Subcutaneous abdominal adipose tissue (tissue), 5 donors: ENCODE measurements at regions not wholly inside any gene's neighbourhood (a gene's known extent, or its start where the extent isn't known, plus 50 kb on each side); places are given as distances from the start of the nearest gene placed in this dataset.

Experiments used
- H3K27ac ChIP-seq: one replicate; pipeline ENCODE4 v1.7.0; 2013; ENCODE audit warnings: low read depth, mild to moderate bottlenecking, inconsistent platforms, low read length, moderate library complexity
- H3K27me3 ChIP-seq, 5 donors: one replicate each; pipeline ENCODE4 v1.7.0; 2013; ENCODE audit warnings: low read length in 5 of 5, inconsistent platforms in 1 of 5; ENCODE audit not compliant: control insufficient read depth in 5 of 5, insufficient read depth in 4 of 5
- H3K36me3 ChIP-seq, 5 donors: one replicate each; pipeline ENCODE4 v1.7.0; 2013; ENCODE audit warnings: low read length in 5 of 5; ENCODE audit not compliant: control insufficient read depth in 5 of 5, insufficient read depth in 5 of 5
- H3K4me1 ChIP-seq, 5 donors: one replicate each; pipeline ENCODE4 v1.7.0; 2013; ENCODE audit warnings: low read length in 5 of 5, mild to moderate bottlenecking in 3 of 5, moderate library complexity in 1 of 5; ENCODE audit not compliant: control insufficient read depth in 5 of 5, insufficient read depth in 5 of 5
- H3K4me3 ChIP-seq, 5 donors: one replicate each; pipeline ENCODE4 v1.7.0; 2013; ENCODE audit warnings: low read length in 5 of 5, low read depth in 1 of 5
- H3K9ac ChIP-seq, 5 donors: one replicate each; pipeline ENCODE4 v1.7.0; 2013; ENCODE audit warnings: low read length in 5 of 5, mild to moderate bottlenecking in 4 of 5, moderate library complexity in 3 of 5
- H3K9me3 ChIP-seq, 5 donors: one replicate each; pipeline ENCODE4 v1.7.0; 2013; ENCODE audit warnings: low read length in 5 of 5; ENCODE audit not compliant: control insufficient read depth in 5 of 5
- donor health status: healthy.
- donor health status: healthy.
- donor health status: healthy.
- donor health status: healthy.
- donor health status: healthy.

DNA sequence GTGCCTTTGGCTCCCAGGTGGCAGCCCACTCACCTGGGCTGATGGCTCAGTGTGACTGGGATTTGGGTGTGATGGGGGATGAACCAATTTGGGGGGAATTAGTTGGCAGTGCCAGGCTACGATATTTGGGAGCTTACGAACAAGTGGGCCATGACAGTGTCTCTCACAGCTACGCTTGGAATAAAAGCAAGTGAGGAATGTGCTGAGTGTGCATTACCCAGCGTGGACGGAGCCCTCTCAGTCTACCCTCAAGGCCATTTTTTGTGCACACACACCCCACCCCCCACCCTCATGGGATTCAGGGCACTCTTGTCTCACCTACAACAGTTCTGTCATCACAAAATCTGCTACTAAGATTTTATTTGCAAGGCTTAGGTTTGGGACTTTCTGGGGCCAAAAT is 329.1 kb downstream of the NDFIP2 start:
- no peaks in the 10 kb centered on the region for H3K27me3 ChIP-seq
- H3K36me3 ChIP-seq = no peaks in the 10 kb centered on the region
- peaks cover 0 to 4% (median 0%) of the 10 kb centered on the region in 5 donors for H3K4me1 ChIP-seq
- no peak overlapping the region for H3K4me3 ChIP-seq
- H3K9ac ChIP-seq = no peak overlapping the region
- no peaks in the 10 kb centered on the region for H3K9me3 ChIP-seq
- H3K27ac ChIP-seq = no peak overlapping the region

DNA sequence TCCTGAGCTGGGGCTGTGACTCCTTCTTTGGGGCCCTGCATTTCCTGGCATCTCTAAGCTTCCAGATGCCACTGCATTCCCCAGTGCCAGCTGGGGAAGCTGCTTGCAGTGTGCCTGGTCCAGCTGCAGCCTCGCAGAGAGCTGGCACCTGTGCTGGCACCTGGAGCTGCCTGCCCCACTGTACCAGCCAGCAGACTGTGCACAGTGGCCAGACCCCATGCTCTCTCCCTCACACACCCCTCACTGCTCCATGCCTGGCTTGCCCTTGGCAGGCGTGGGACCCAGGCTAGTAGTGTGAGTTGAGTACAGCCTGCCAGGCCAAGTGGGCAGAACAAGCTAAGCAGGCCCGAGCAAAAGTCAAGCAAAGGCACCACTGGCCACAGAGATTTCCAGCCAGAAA is 327.5 kb downstream of the NDFIP2 start:
- no peak overlapping the region for H3K4me3 ChIP-seq
- H3K9me3 ChIP-seq = no peaks in the 10 kb centered on the region
- no peak overlapping the region for H3K9ac ChIP-seq
- H3K27ac ChIP-seq = no peak overlapping the region
- H3K27me3 ChIP-seq = no peaks in the 10 kb centered on the region
- H3K4me1 ChIP-seq = peaks cover 0 to 4% (median 0%) of the 10 kb centered on the region in 5 donors
- H3K36me3 ChIP-seq = no peaks in the 10 kb centered on the region

DNA sequence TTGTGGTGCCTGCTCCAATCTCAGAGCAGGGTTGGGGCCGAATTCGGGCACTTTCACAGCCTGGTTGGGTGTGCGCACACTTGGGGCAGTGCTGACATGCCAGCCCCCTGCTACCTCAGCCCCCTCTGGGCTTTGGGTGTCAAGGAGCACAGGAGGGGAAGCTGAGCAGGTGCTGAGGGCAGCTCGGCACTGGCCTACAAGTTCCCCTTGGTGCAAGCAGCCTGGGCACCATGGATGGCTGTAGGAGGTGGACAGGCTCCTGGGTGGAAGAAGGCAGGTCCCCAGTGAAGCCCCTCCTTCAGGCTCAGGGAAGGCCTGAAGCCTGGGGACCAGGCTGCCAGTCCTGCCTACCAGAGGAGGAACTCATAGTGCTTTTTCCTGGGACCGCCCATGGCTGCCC is 326.6 kb downstream of the NDFIP2 start:
- no peaks in the 10 kb centered on the region for H3K36me3 ChIP-seq
- peaks cover 0 to 4% (median 0%) of the 10 kb centered on the region in 5 donors for H3K4me1 ChIP-seq
- no peaks in the 10 kb centered on the region for H3K9me3 ChIP-seq
- no peak overlapping the region for H3K27ac ChIP-seq
- H3K9ac ChIP-seq = no peak overlapping the region
- no peaks in the 10 kb centered on the region for H3K27me3 ChIP-seq
- no peak overlapping the region for H3K4me3 ChIP-seq

DNA sequence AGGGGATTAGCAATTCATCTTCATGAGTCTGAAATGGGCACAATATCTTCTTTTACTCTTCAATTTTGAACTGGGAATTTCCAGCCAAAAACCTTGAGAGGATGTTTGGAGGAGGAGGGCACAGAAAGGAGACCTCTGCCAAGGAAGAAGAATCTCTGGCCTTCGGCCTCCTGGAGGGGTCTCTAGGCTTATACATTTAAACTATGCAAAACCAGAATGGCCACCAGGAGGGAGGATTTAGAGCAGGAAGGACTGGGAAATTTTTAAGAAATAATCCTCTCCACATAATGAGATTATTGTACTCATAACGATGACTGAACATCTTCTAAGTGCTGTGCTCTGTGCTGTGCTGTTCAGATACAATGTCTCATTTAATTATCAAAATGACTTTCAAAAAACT is 325.9 kb downstream of the NDFIP2 start:
- Histone ChIP-seq H3K36me3 (no peaks in the 10 kb centered on the region), H3K9me3 (no peaks in the 10 kb centered on the region), H3K4me1 (peaks cover 0 to 5% (median 0%) of the 10 kb centered on the region in 5 donors), H3K4me3 (no peak overlapping the region), H3K27me3 (no peaks in the 10 kb centered on the region), H3K9ac (no peak overlapping the region), H3K27ac (no peak overlapping the region)

DNA sequence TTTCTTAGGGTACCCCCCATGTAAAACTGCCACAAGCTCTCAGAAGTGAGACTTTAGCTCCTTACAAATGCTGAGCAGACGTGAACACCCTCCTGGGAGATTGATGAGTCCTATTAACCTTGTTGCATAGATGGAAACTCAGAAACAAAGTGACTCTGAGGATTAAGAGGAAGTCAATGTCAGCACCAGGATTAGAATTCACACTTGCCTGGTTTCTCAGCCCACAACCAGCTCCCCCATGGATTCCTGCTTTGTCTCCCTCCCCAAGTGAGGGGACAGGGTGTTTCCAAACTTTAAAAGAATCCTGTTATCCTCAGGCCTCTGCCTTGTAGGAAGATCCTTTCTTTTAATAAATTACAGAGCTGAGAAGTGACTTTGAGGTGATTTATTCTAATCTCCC is 324.4 kb downstream of the NDFIP2 start:
- H3K9me3 ChIP-seq = no peaks in the 10 kb centered on the region
- H3K27ac ChIP-seq = no peak overlapping the region
- peaks cover 0 to 5% (median 0%) of the 10 kb centered on the region in 5 donors for H3K4me1 ChIP-seq
- no peak overlapping the region for H3K9ac ChIP-seq
- no peaks in the 10 kb centered on the region for H3K36me3 ChIP-seq
- no peaks in the 10 kb centered on the region for H3K27me3 ChIP-seq
- no peak overlapping the region for H3K4me3 ChIP-seq

DNA sequence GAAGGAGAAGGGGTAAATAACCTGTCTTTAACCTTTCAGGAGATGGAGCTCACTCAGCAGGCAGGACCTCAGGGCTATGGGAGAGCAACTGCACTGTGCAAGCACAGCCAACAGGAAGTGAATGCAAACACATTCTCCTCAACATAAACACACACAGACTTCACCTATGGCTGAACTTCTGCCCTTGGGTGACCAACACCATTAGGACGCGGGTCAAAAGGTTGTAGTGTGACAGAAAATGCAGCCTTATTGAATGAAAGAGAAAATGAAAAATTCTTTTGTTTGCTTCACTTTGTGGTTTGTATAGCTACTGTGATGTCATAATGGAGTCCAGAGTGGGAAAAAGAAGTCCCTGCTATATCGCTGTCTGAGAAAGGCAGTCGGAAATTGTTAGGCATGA is 323.0 kb downstream of the NDFIP2 start:
- H3K9ac ChIP-seq = no peak overlapping the region
- no peak overlapping the region for H3K4me3 ChIP-seq
- H3K27me3 ChIP-seq = no peaks in the 10 kb centered on the region
- H3K4me1 ChIP-seq = peaks cover 0 to 5% (median 0%) of the 10 kb centered on the region in 5 donors
- no peaks in the 10 kb centered on the region for H3K36me3 ChIP-seq
- no peaks in the 10 kb centered on the region for H3K9me3 ChIP-seq
- no peak overlapping the region for H3K27ac ChIP-seq

DNA sequence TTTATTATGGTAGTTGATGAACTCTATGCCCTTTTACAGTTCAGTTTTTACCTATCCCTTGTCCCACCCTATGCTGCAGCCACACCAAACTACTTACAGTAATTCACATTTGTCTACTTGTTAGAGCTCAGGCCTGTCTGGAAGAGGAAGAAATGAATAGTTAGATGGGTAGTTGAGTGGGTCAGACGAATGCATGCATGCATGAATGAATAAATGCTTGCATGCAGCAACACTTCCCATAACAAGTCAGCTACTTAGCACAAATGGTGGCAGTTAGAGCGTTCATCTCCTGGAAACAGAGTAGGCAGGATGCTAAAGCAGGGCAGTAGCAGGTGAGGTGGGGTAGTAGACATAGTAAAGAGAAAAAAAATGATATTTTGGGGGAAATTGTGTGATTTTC is 322.3 kb downstream of the NDFIP2 start:
- H3K9ac ChIP-seq = no peak overlapping the region
- H3K27me3 ChIP-seq = no peaks in the 10 kb centered on the region
- H3K4me1 ChIP-seq = peaks cover 0 to 5% (median 0%) of the 10 kb centered on the region in 5 donors
- no peak overlapping the region for H3K4me3 ChIP-seq
- H3K27ac ChIP-seq = no peak overlapping the region
- no peaks in the 10 kb centered on the region for H3K9me3 ChIP-seq
- H3K36me3 ChIP-seq = no peaks in the 10 kb centered on the region

DNA sequence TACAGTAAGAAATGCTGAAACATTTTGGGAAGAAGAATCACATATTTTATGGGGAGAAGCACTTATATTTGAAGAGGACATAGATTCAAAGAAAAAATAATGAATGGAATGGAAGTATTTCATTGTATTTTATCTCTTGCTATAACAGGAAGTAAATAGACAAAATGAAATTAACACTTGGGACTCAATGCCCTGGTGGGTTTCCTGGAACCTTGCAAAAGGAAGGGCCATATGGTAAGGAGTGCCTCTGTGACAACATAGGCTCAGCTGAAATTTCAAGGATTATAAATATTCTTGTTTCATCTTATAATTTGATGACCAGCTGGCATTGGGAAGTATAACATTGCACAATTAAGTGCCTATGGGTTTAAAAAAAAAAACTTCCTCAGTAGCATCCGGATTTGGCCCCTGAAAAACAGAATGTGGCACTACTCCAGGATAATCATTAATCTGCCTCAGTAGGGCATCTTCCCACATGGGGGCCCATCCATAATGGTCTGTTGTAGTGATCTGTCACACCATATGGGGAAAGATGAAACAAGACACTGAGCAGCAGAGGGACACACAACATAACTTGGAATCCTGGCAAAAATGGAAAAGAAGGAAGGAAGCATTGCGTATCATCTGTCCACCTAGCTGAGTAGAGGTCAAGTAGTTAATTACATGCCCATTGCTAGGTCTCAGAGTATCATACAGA is 321.6 kb downstream of the NDFIP2 start:
- H3K4me1 ChIP-seq = peaks cover 0 to 5% (median 0%) of the 10 kb centered on the region in 5 donors
- no peaks in the 10 kb centered on the region for H3K36me3 ChIP-seq
- no peak overlapping the region for H3K9ac ChIP-seq

DNA sequence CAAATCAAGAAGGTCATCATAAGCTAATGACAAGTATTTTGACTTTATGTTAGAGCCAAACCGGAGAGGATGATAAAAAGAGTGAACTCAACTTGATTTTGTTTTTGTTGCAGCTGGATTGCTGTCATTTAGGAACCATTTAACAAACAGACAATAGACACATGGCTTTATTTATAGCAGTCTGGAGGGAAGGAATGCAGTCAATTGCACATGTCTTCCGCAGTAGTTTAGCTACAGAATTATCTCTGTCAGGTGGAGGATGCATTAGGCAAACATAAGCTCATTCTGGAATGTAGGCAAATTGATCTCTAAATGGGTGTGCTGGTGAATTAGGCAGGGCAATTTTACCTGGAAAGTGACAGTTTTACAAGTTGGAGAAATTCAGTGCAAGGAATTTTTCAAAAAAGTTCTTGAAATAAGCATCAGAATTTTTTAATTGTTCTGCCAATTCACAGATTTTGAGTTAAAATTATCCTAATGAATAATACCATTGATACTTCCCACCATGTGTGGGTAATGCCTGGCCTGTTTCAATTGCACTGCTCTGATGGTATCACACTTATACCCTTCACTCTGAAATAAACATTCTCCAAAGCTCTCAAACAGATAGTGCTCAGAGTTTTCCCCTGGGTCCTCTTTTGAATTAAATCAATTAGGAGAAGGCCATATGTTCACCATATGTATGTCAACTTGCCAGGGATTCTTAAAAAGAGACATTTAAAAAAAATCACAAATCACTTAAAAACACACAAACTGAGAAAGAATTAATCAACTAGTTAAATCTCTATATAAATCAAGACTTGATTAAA is 318.3 kb downstream of the NDFIP2 start:
- H3K27ac ChIP-seq = no peak overlapping the region
- no peaks in the 10 kb centered on the region for H3K27me3 ChIP-seq
- no peaks in the 10 kb centered on the region for H3K9me3 ChIP-seq
- H3K36me3 ChIP-seq = no peaks in the 10 kb centered on the region
- H3K9ac ChIP-seq = no peak overlapping the region
- no peak overlapping the region for H3K4me3 ChIP-seq
- H3K4me1 ChIP-seq = peaks cover 0 to 5% (median 0%) of the 10 kb centered on the region in 5 donors

More for the DNA sequence above, 321.6 kb downstream of the NDFIP2 start:
- Histone ChIP-seq H3K27ac (no peak overlapping the region), H3K27me3 (no peaks in the 10 kb centered on the region), H3K9me3 (no peaks in the 10 kb centered on the region), H3K4me3 (no peak overlapping the region)

DNA sequence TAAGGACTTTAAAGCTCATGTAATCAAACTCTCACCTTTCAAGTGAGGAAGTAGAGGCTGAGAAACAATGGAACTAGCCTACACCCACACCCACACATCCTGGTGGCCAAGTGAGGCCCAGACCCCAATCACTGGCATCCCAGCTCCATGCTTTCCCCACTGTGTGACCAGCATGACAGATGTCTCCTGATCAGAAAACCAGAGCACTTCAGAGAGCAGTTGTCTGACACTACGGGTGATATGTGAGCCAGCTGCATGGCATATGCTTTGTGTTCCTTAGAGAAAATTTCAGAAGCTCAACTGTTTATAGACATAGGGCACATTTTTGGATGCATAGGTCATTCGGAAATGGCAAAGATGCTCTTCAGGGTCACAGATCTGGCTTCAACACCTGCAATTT is 315.2 kb downstream of the NDFIP2 start:
- H3K4me3 ChIP-seq = no peak overlapping the region
- H3K27ac ChIP-seq = no peak overlapping the region
- H3K36me3 ChIP-seq = no peaks in the 10 kb centered on the region
- no peaks in the 10 kb centered on the region for H3K27me3 ChIP-seq
- H3K9ac ChIP-seq = no peak overlapping the region
- no peaks in the 10 kb centered on the region for H3K4me1 ChIP-seq
- peaks cover 0 to 2% (median 0%) of the 10 kb centered on the region in 5 donors for H3K9me3 ChIP-seq
